Epithelial cell of esophagus (primary cell): ENCODE measurements at regions not wholly inside any gene's neighbourhood (a gene's known extent, or its start where the extent isn't known, plus 50 kb on each side); places are given as distances from the start of the nearest gene placed in this dataset.

ENCODE experiments used
- DNase-seq: peaks from one replicate; pipeline ENCODE4 v3.0.0; 2010; ENCODE audit warnings: low read depth
- H3K4me3 ChIP-seq: 2 replicates; pipeline ENCODE4 v1.5.1; 2011; ENCODE audit warnings: mild to moderate bottlenecking, low read length, control low read depth
- TF ChIP-seq, protein P1 (sequence below): IDR thresholded peaks from 2 replicates; pipeline ENCODE4 v1.5.1; 2011; ENCODE audit warnings: low read depth, mild to moderate bottlenecking, low read length, control low read depth, inconsistent platforms; ENCODE audit not compliant: insufficient read depth; ENCODE audit errors: missing control alignments

DNA sequence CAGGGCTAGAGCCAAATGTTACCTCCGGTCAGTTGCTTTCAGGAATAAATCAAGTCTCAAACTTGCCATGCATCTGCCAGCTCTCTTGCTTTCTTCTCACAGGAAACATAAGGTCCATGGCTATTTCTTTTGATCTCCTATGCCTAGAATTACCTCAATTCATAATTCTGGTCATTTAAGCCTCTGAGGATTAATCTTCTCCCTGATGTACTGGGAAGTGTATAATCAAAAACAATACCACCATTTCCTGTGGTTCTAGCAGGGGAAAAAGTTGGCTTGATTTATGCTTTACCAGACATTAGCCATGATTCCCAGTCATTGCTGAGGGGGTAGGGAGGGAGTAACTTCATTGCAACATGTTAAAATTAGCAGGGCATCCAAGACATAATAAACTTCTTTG is 268.7 kb upstream of the EMCN start:
- TF ChIP-seq, protein P1, sequence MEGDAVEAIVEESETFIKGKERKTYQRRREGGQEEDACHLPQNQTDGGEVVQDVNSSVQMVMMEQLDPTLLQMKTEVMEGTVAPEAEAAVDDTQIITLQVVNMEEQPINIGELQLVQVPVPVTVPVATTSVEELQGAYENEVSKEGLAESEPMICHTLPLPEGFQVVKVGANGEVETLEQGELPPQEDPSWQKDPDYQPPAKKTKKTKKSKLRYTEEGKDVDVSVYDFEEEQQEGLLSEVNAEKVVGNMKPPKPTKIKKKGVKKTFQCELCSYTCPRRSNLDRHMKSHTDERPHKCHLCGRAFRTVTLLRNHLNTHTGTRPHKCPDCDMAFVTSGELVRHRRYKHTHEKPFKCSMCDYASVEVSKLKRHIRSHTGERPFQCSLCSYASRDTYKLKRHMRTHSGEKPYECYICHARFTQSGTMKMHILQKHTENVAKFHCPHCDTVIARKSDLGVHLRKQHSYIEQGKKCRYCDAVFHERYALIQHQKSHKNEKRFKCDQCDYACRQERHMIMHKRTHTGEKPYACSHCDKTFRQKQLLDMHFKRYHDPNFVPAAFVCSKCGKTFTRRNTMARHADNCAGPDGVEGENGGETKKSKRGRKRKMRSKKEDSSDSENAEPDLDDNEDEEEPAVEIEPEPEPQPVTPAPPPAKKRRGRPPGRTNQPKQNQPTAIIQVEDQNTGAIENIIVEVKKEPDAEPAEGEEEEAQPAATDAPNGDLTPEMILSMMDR = no peak
- DNase-seq = no peak
- no peak overlapping the region for H3K4me3 ChIP-seq

DNA sequence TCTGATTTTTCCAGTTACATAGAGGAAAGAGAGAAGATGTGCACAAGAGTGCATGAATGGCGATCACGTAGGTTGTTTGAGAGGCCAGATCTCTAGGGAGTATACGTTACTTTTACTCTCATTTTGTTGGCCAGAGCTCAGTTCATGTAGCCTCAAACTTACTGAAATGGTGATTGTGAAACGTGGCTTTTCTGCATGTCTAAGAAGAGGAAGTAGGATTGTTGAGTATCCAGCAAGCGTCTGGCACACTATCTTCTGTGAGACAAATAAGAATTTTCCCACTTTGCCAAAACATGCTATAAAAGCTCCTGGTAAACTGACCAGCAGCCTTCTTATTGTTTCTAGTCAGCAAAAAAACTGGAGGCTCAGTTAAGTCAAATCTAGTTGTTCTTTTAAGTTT is 264.5 kb upstream of the EMCN start:
- TF ChIP-seq, protein P1 = no peak
- H3K4me3 ChIP-seq = no peak overlapping the region
- DNase-seq = no peak

DNA sequence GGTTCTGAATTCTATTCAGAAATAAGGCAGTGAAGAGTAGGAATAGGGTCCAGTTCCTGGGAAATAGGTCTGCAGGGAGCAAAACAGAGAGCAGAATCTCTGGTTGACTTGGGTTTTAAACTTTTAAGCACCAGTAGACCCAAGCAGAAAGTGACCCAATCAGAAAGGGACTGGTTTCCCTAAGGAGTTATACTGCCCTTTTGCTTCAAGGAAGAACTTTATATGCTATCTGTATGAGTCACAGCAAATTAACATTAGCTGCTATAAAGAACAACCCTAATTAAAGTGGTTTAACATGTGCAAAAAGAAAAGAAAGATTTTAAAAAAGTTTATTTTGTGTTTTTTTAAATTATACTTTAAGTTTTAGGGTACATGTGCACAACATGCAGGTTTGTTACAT is 263.6 kb upstream of the EMCN start:
- no peak overlapping the region for H3K4me3 ChIP-seq
- DNase-seq = no peak
- TF ChIP-seq, protein P1 = no peak

DNA sequence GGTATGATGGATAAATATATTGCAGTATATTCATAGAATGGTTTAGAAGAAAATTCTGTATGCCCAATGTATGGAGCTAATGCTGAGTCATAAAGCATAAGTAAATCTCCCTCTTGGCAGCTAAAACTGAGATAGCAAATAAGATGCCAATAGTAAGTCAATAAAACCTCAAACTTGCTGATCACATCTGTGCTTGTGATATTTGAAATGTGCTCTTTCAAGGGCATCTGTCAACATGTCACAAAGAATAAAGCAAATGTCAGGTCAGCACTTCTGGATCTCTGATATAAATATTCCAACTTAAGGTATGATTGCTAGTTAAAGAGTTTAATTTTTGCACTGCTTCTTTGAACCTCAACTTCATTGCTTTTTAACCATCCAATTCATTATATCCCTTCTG is 262.3 kb upstream of the EMCN start:
- TF ChIP-seq, protein P1 = no peak
- H3K4me3 ChIP-seq = no peak overlapping the region
- DNase-seq = no peak

DNA sequence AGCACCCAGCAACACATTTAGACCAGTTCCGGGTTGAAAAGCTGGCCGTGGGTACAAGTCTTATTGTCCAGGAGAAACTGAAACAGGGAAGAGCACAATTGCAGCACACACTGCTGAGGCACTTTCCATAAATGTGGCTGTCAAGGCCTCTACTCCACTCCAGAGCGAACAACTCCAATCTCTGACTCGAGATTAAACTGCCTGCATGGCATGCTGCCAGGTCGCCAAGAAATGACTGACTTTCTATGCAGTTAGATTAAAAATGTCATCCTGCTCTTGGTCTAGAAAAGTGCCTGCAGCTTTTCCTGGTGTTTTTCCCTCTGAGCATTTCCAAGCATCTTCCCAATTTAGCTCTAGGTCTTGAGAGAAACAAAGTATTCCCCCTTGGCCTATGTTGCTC is 260.6 kb upstream of the EMCN start:
- no peak for DNase-seq
- TF ChIP-seq, protein P1 = no peak

DNA sequence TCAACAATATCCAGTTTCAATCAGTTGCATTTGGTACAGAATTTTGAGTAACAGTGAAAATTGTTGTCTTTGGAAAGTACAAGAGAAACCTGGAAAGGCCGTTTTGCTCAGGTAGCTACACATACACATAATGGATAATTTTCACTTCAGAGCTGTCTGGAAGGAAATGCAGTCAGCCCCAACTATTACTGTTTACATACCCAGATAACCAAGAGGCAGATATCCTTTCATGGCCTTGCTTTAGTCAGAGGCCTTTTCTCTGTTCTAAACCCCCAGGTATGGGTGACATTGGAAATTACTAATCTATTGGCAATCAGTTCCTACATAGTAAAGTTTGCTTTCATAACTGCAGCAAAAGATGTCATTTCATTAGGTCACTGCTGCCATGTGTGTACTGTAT is 244.9 kb upstream of the EMCN start:
- no peak for DNase-seq
- H3K4me3 ChIP-seq = no peak overlapping the region
- TF ChIP-seq, protein P1 = no peak

More for the DNA sequence above, 260.6 kb upstream of the EMCN start:
- no peak overlapping the region for H3K4me3 ChIP-seq

DNA sequence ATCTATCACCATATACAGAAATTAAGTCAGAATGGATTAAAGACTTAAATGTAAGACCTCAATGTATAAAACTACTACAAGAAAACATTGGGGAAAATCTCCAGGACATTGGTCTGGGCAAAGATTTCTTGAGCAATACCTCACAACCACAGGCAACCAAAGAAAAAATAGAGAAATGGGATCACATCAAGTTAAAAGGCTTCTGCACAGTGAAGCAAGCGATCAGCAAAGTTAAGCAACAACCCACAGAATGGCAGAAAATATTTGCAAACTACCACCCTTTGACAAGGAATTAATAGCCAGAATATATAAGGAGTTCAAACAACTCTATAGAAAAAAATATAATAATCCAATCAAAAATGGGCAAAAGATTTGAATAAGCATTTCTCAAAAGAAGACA is 236.9 kb upstream of the EMCN start:
- DNase-seq = no peak
- H3K4me3 ChIP-seq = no peak overlapping the region
- TF ChIP-seq, protein P1 = no peak
